HCT116 (cell line): ENCODE measurements at regions not wholly inside any gene's neighbourhood (a gene's known extent, or its start where the extent isn't known, plus 50 kb on each side); places are given as distances from the start of the nearest gene placed in this dataset.

Experiments
- ATAC-seq: fragments of 200-7000 bp; cut with Tn5 transposase; 2 replicates; pipeline ENCODE4 v1.9.1; 2020; ENCODE audit warnings: mild to moderate bottlenecking, moderate library complexity
- BruUV-seq: library from RNA; stranded (reverse); fragments of 400-500 nt; replicated peaks from 2 replicates; lab custom pipeline; 2021; lab: Mats Ljungman, UMichigan
- CTCF ChIA-PET: fragments of 300-600 bp; sonication (Branson Sonifier 250); formaldehyde crosslinking; loops from one replicate; lab custom pipeline; 2021; ENCODE audit warnings: antibody characterized with exemption; lab: Charles Lee
- POLR2A ChIA-PET: fragments of 300-600, 350-600 bp; sonication (Branson Sonifier 250); formaldehyde crosslinking; loops from one replicate; lab custom pipeline; 2021; ENCODE audit warnings: antibody characterized with exemption; lab: Charles Lee
- RAD21 ChIA-PET, 2 experiments: fragments of 300-600 bp; sonication (Branson Sonifier 250); formaldehyde crosslinking; loops; one replicate each; lab custom pipeline; 2023; ENCODE audit warnings: low total read pairs in 2 of 2; ENCODE audit not compliant: uncharacterized antibody in 2 of 2, unreplicated experiment in 2 of 2, low non-redundant PET in 1 of 2; lab: Charles Lee
- DNase-seq: peaks from one replicate; pipeline ENCODE4 v3.0.0-alpha.2; 2010; ENCODE audit warnings: low read depth, low spot score
- H2AFZ ChIP-seq: fragments of 200-600 bp; shearing (Covaris generic), sonication (generic); 2 replicates; pipeline ENCODE4 v1.6.1; 2017; ENCODE audit warnings: low read depth, mixed run types, mixed read lengths, antibody characterized with exemption, low read length; ENCODE audit not compliant: poor library complexity, severe bottlenecking
- H3K27ac ChIP-seq: 2 replicates; pipeline ENCODE4 v1.5.1; 2012; ENCODE audit warnings: low read depth, low read length
- H3K27me3 ChIP-seq: fragments of 200-600 bp; sonication (generic); 2 replicates; pipeline ENCODE4 v1.6.1; 2016; ENCODE audit warnings: mixed run types, low read length, mixed read lengths; ENCODE audit not compliant: insufficient read depth
- H3K36me3 ChIP-seq, 2 experiments: fragments of 200-500 bp in 1 of 2; fragments of 200-600 bp in 1 of 2; sonication (Bioruptor generic) in 1 of 2; sonication (generic) in 1 of 2; 2 replicates each; pipeline versions ENCODE4 v1.5.1 to v1.6.1; 2014 to 2016; ENCODE audit warnings: low read length in 2 of 2, inconsistent platforms in 1 of 2, mixed read lengths in 1 of 2, mixed run types in 1 of 2; ENCODE audit not compliant: insufficient read depth in 2 of 2, control insufficient read depth in 1 of 2
- H3K4me1 ChIP-seq, 2 experiments: fragments of 200-600 bp in 1 of 2; sonication (generic) in 1 of 2; 2 replicates each; pipeline versions ENCODE4 v1.5.1 to v1.6.1; 2012 to 2017; ENCODE audit warnings: low read length in 2 of 2, inconsistent platforms in 1 of 2, mild to moderate bottlenecking in 1 of 2, mixed read lengths in 1 of 2, mixed run types in 1 of 2, moderate library complexity in 1 of 2; ENCODE audit not compliant: insufficient read depth in 2 of 2, control insufficient read depth in 1 of 2
- H3K4me2 ChIP-seq: fragments of 200-600 bp; sonication (generic); 2 replicates; pipeline ENCODE4 v1.6.1; 2017; ENCODE audit warnings: mixed run types, low read length, mixed read lengths
- H3K4me3 ChIP-seq, 2 experiments: fragments of 200-600 bp in 1 of 2; sonication (generic) in 1 of 2; replicated peaks in 1 of 2; 2 replicates each; pipeline ENCODE4 v1.5.1; 2011 to 2016; ENCODE audit warnings: low read length in 2 of 2, control low read depth in 1 of 2, low read depth in 1 of 2, mild to moderate bottlenecking in 1 of 2, mixed read lengths in 1 of 2, mixed run types in 1 of 2
- H3K79me2 ChIP-seq: fragments of 200-600 bp; sonication (generic); 2 replicates; pipeline ENCODE4 v1.6.1; 2017; ENCODE audit warnings: mild to moderate bottlenecking, mixed run types, low read length, moderate library complexity, mixed read lengths; ENCODE audit not compliant: insufficient read depth
- H3K9ac ChIP-seq: fragments of 200-600 bp; sonication (generic); 2 replicates; pipeline ENCODE4 v1.6.1; 2016; ENCODE audit warnings: low read length, mixed read lengths
- H3K9me2 ChIP-seq: fragments of 200-600 bp; sonication (generic), shearing (Covaris generic); 2 replicates; pipeline ENCODE4 v1.6.1; 2017; ENCODE audit warnings: mixed run types, mild to moderate bottlenecking, moderate library complexity; ENCODE audit not compliant: insufficient read depth
- H3K9me3 ChIP-seq, 2 experiments: fragments of 200-500 bp in 1 of 2; fragments of 200-600 bp in 1 of 2; sonication (Bioruptor generic) in 1 of 2; sonication (generic) in 1 of 2; 2 replicates each; pipeline ENCODE4 v1.6.1; 2014 to 2017; ENCODE audit warnings: low read length in 2 of 2, mixed read lengths in 2 of 2, inconsistent platforms in 1 of 2, low read depth in 1 of 2, mild to moderate bottlenecking in 1 of 2, mixed run types in 1 of 2, moderate library complexity in 1 of 2; ENCODE audit not compliant: control insufficient read depth in 1 of 2, insufficient read depth in 1 of 2
- H4K20me1 ChIP-seq: fragments of 200-600 bp; sonication (generic), shearing (Covaris generic); 2 replicates; pipeline ENCODE4 v1.6.1; 2017; ENCODE audit warnings: mixed run types, mild to moderate bottlenecking, moderate library complexity; ENCODE audit not compliant: insufficient read depth
- CBX3 ChIP-seq: IDR thresholded peaks from 2 replicates; pipeline ENCODE4 v1.6.1; 2012; ENCODE audit warnings: low read depth
- CEBPB ChIP-seq: IDR thresholded peaks from 2 replicates; pipeline ENCODE4 v1.6.1; 2012; ENCODE audit warnings: low read depth
- EGR1 ChIP-seq: IDR thresholded peaks from 2 replicates; pipeline ENCODE4 v1.6.1; 2012; ENCODE audit warnings: low read depth
- ELF1 ChIP-seq: IDR thresholded peaks from 2 replicates; pipeline ENCODE4 v1.6.1; 2012; ENCODE audit warnings: low read depth, borderline replicate concordance
- EZH2 ChIP-seq: fragments of 200-600 bp; sonication (generic); IDR thresholded peaks from 2 replicates; pipeline ENCODE4 v1.6.1; 2017; ENCODE audit warnings: antibody characterized with exemption, mixed run types
- EZH2phosphoT487 ChIP-seq: fragments of 200-600 bp; IDR thresholded peaks from 2 replicates; pipeline ENCODE4 v1.6.1; 2018; ENCODE audit warnings: antibody characterized with exemption, borderline replicate concordance
- FOSL1 ChIP-seq: IDR thresholded peaks from 2 replicates; pipeline ENCODE4 v1.6.1; 2012; ENCODE audit warnings: low read depth
- POLR2A ChIP-seq: IDR thresholded peaks from 2 replicates; pipeline ENCODE4 v1.7.0; 2011; ENCODE audit warnings: borderline replicate concordance; ENCODE audit not compliant: insufficient read depth, insufficient read length; ENCODE audit errors: extremely low read depth
- POLR2AphosphoS5 ChIP-seq: IDR thresholded peaks from 2 replicates; pipeline ENCODE4 v1.6.1; 2011; ENCODE audit warnings: mild to moderate bottlenecking, low read depth, low read length, moderate library complexity
- SIN3A ChIP-seq: IDR thresholded peaks from 2 replicates; pipeline ENCODE4 v1.6.1; 2012; ENCODE audit warnings: low read depth
- SP1 ChIP-seq: IDR thresholded peaks from 2 replicates; pipeline ENCODE4 v1.6.1; 2012; ENCODE audit warnings: low read depth
- SRF ChIP-seq: IDR thresholded peaks from 2 replicates; pipeline ENCODE4 v1.6.1; 2012; ENCODE audit warnings: low read depth
- TCF7L2 ChIP-seq: IDR thresholded peaks from 2 replicates; pipeline ENCODE4 v1.7.0; 2011; ENCODE audit warnings: borderline replicate concordance, inconsistent platforms; ENCODE audit not compliant: insufficient read depth, insufficient read length; ENCODE audit errors: extremely low read depth
- ZFX ChIP-seq: fragments of 450-650 bp; IDR thresholded peaks from 2 replicates; pipeline ENCODE4 v1.6.1; 2017
- ZNF274 ChIP-seq: fragments of 200-500 bp; sonication (Bioruptor generic); IDR thresholded peaks from 2 replicates; pipeline ENCODE4 v1.6.1; 2014; ENCODE audit warnings: mild to moderate bottlenecking, low read depth, low read length, inconsistent platforms
- intact Hi-C: fragments of 100-400 bp; cut with micrococcal nuclease; formaldehyde crosslinking; loops from 2 replicates; pipeline ENCODE4 v1.10.0; 2022
- TF ChIP-seq, protein P1 (sequence below): IDR thresholded peaks from 2 replicates; pipeline ENCODE4 v1.6.1; 2012
- TF ChIP-seq, protein P2 (sequence below), 3 experiments: fragments of 200-600 bp in 1 of 3; sonication (generic) in 1 of 3; IDR thresholded peaks in 2 of 3; conservative IDR thresholded peaks in 1 of 3; 2 replicates each; pipeline ENCODE4 v1.5.1; 2012 to 2017; ENCODE audit warnings: low read depth in 2 of 3, low read length in 2 of 3, antibody characterized with exemption in 1 of 3, borderline replicate concordance in 1 of 3, control low read depth in 1 of 3, mild to moderate bottlenecking in 1 of 3, mixed read lengths in 1 of 3, mixed run types in 1 of 3, moderate library complexity in 1 of 3; ENCODE audit not compliant: insufficient read depth in 1 of 3
- TF ChIP-seq, protein P3 (sequence below): IDR thresholded peaks from 2 replicates; pipeline ENCODE4 v1.6.1; 2011; ENCODE audit warnings: mild to moderate bottlenecking, low read length, moderate library complexity; ENCODE audit not compliant: insufficient replicate concordance; ENCODE audit errors: extremely low read depth
- TF ChIP-seq, protein P4 (sequence below): IDR thresholded peaks from 2 replicates; pipeline ENCODE4 v1.6.1; 2012

DNA sequence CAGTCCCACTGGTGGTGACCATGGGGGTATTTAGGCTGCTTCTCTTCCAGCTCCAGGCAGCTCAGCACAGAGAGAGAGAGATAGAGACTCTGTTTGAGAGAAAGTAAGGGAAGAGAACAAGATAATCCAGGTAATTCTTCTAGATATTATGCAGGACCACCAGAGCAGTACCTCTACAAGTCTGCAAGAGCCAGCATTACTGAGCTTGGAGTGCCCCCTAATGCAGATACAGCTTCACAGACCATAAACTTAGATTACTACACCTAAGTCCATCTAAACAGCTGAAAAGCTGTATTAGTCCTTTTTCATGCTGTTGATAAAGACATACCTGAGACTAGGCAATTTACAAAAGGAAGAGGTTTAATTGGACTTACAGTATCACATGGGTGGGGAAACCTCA, 570.3 kb downstream of the LRRIQ3 start:
- no peak overlapping the region for H2AFZ ChIP-seq
- TF ChIP-seq CBX3 (no peak), ZNF274 (no peak), FOSL1 (no peak), SIN3A (no peak), POLR2A (no peak), TCF7L2 (no peak), SRF (no peak), EGR1 (no peak), CEBPB (no peak), EZH2phosphoT487 (no peak), SP1 (no peak), POLR2AphosphoS5 (no peak), ELF1 (no peak), EZH2 (no peak), ZFX (no peak)
- TF ChIP-seq, protein P1, sequence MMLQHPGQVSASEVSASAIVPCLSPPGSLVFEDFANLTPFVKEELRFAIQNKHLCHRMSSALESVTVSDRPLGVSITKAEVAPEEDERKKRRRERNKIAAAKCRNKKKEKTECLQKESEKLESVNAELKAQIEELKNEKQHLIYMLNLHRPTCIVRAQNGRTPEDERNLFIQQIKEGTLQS: no peak
- TF ChIP-seq, protein P2, sequence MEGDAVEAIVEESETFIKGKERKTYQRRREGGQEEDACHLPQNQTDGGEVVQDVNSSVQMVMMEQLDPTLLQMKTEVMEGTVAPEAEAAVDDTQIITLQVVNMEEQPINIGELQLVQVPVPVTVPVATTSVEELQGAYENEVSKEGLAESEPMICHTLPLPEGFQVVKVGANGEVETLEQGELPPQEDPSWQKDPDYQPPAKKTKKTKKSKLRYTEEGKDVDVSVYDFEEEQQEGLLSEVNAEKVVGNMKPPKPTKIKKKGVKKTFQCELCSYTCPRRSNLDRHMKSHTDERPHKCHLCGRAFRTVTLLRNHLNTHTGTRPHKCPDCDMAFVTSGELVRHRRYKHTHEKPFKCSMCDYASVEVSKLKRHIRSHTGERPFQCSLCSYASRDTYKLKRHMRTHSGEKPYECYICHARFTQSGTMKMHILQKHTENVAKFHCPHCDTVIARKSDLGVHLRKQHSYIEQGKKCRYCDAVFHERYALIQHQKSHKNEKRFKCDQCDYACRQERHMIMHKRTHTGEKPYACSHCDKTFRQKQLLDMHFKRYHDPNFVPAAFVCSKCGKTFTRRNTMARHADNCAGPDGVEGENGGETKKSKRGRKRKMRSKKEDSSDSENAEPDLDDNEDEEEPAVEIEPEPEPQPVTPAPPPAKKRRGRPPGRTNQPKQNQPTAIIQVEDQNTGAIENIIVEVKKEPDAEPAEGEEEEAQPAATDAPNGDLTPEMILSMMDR (IDR thresholded peaks at IDR 0.05 in 2 of 3, conservative IDR thresholded peaks at IDR 0.05 in 1 of 3; ENCODE audit: borderline replicate concordance in 1 of 3, insufficient read depth in 1 of 3, low read depth in 2 of 3, low read length in 2 of 3): no peak
- TF ChIP-seq, protein P3, sequence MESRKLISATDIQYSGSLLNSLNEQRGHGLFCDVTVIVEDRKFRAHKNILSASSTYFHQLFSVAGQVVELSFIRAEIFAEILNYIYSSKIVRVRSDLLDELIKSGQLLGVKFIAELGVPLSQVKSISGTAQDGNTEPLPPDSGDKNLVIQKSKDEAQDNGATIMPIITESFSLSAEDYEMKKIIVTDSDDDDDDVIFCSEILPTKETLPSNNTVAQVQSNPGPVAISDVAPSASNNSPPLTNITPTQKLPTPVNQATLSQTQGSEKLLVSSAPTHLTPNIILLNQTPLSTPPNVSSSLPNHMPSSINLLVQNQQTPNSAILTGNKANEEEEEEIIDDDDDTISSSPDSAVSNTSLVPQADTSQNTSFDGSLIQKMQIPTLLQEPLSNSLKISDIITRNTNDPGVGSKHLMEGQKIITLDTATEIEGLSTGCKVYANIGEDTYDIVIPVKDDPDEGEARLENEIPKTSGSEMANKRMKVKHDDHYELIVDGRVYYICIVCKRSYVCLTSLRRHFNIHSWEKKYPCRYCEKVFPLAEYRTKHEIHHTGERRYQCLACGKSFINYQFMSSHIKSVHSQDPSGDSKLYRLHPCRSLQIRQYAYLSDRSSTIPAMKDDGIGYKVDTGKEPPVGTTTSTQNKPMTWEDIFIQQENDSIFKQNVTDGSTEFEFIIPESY: no peak
- TF ChIP-seq, protein P4, sequence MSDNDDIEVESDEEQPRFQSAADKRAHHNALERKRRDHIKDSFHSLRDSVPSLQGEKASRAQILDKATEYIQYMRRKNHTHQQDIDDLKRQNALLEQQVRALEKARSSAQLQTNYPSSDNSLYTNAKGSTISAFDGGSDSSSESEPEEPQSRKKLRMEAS: no peak
- intact Hi-C loops: no loop called here
- ChIA-PET CTCF (no interaction called here), POLR2A (no interaction called here), RAD21 (no interaction called here)
- H3K27ac ChIP-seq: no peak overlapping the region
- no TSS peak for BruUV-seq
- H3K9ac ChIP-seq: no peak overlapping the region
- H3K79me2 ChIP-seq: no peaks in the 10 kb centered on the region
- no peak overlapping the region for H3K4me2 ChIP-seq
- no peak overlapping the region for H3K4me3 ChIP-seq
- no peaks in the 10 kb centered on the region for H3K9me2 ChIP-seq
- ATAC-seq (no peak), DNase-seq (no peak)
- no peaks in the 10 kb centered on the region for H4K20me1 ChIP-seq
- no peaks in the 10 kb centered on the region for H3K36me3 ChIP-seq
- H3K4me1 ChIP-seq: no peaks in the 10 kb centered on the region
- peaks cover 3 to 21% of the 10 kb centered on the region in 2 experiments; a peak in 3 of 4 replicates for H3K9me3 ChIP-seq
- H3K27me3 ChIP-seq: no peaks in the 10 kb centered on the region
